ENCODE measurements at regions not wholly inside any gene's neighbourhood (a gene's known extent, or its start where the extent isn't known, plus 50 kb on each side); places are given as distances from the start of the nearest gene placed in this dataset.
A peak's percentile ranks its signal among the peaks of the same experiment; 100 is the strongest.

- intact Hi-C loops (cut with DNase I): no loop called here
- 27 to 36% methylated on average over 2 of the region's 2 CpGs for WGBS, 2 donors
- Histone ChIP-seq H3K9me3 (peaks cover 0 to 2% (median 0%) of the 10 kb centered on the region in 11 donors), H3K4me3 (no peak overlapping the region), H3K4me1 (no peaks in the 10 kb centered on the region), H3K27me3 (no peaks in the 10 kb centered on the region), H3K27ac (no peak overlapping the region), H3K36me3 (no peaks in the 10 kb centered on the region)
- no peak for DNase-seq
- TF ChIP-seq, protein P1, sequence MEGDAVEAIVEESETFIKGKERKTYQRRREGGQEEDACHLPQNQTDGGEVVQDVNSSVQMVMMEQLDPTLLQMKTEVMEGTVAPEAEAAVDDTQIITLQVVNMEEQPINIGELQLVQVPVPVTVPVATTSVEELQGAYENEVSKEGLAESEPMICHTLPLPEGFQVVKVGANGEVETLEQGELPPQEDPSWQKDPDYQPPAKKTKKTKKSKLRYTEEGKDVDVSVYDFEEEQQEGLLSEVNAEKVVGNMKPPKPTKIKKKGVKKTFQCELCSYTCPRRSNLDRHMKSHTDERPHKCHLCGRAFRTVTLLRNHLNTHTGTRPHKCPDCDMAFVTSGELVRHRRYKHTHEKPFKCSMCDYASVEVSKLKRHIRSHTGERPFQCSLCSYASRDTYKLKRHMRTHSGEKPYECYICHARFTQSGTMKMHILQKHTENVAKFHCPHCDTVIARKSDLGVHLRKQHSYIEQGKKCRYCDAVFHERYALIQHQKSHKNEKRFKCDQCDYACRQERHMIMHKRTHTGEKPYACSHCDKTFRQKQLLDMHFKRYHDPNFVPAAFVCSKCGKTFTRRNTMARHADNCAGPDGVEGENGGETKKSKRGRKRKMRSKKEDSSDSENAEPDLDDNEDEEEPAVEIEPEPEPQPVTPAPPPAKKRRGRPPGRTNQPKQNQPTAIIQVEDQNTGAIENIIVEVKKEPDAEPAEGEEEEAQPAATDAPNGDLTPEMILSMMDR (IDR thresholded peaks at IDR 0.05): no peak
- ATAC-seq: peak in 1 of 8 donors; percentile 37
These were observed 1288.3 kb downstream of the NSUN3 start for GRCh38 chr3:95351158-95351557.

DNA sequence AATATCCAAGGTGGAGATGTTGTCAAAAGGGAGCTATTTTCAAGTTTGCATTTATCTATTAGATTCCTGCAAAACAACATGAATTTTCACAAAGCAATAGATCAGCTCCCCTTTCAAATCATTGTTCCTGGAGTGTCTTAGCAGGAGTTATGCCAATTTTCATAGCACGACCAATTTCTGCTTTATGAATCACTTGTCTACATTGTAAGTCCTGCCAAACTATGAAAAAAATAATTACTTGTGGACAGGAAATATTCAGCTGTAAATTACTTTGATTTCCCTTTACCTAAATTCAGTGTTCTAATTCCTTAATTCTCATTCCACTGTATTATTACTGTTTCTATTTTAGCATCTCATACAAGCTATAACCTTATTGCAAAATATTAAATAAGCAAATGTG, 1289.6 kb downstream of the NSUN3 start:
- WGBS, 2 donors: 31 to 50% methylated on average over 1 of the region's 1 CpG
- DNase-seq: no peak

GRCh38 chr3:95354489-95354888, 1291.6 kb downstream of the NSUN3 start:
- Histone ChIP-seq H3K36me3 (no peaks in the 10 kb centered on the region), H3K4me1 (no peaks in the 10 kb centered on the region), H3K9me3 (peaks cover 0 to 2% (median 0%) of the 10 kb centered on the region in 11 donors), H3K27ac (no peak overlapping the region), H3K4me3 (no peak overlapping the region), H3K27me3 (no peaks in the 10 kb centered on the region)
- ATAC-seq (no peak), DNase-seq (no peak)
- TF ChIP-seq, protein P1 (IDR thresholded peaks at IDR 0.05): no peak
- WGBS, 2 donors: 59 to 67% methylated on average over 2 of the region's 2 CpGs
- intact Hi-C loops (cut with DNase I): no loop called here

More for the DNA sequence above, 1289.6 kb downstream of the NSUN3 start:
- Histone ChIP-seq H3K4me1 (no peaks in the 10 kb centered on the region), H3K4me3 (no peak overlapping the region), H3K9me3 (peaks cover 0 to 2% (median 0%) of the 10 kb centered on the region in 11 donors), H3K27ac (no peak overlapping the region), H3K27me3 (no peaks in the 10 kb centered on the region), H3K36me3 (no peaks in the 10 kb centered on the region)
- intact Hi-C loops (cut with DNase I): no loop called here
- TF ChIP-seq, protein P1 (IDR thresholded peaks at IDR 0.05): no peak
- no peak for ATAC-seq

DNA sequence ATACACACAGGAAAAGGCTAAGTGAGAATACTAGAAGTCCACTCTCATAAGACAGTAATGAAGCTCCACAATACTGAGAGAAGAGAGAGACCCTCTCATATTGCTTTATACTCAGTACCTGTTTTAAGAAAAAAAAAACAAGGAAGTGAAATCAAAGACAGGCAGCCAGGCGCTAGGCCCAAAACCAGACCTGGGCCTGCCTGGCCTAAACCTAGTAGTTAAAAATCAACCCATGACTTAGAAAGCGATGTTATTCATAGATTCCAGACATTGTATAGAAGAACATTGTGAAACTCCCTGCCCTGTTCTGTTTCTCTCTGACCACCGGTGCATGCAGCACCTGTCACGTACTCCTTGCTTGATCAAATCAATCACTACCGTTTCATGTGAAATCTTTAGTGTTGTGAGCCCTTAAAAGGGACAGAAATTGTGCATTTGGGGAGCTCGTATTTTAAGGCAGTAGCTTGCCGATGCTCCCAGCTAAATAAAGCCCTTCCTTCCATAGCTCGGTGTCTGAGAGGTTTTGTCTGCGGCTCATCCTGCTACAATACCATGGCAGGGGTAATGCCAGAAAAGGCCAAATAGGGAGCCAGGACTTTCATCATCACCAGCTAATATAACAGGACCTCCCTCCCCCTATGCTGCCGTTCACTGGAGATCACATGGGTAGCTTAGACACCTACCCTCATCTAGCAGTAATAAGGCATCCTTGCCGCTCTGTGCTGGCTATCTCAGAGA, 1294.1 kb downstream of the NSUN3 start:
- DNase-seq (no peak), ATAC-seq (no peak)
- no peaks in the 10 kb centered on the region for H3K36me3 ChIP-seq
- 91 to 92% methylated on average over 11 of the region's 11 CpGs for WGBS, 2 donors
- H3K27ac ChIP-seq: no peak overlapping the region
- intact Hi-C loops (cut with DNase I): no loop called here
- no peaks in the 10 kb centered on the region for H3K27me3 ChIP-seq
- H3K4me1 ChIP-seq: no peaks in the 10 kb centered on the region
- TF ChIP-seq, protein P1 (IDR thresholded peaks at IDR 0.05): no peak
- no peak overlapping the region for H3K4me3 ChIP-seq
- no peaks in the 10 kb centered on the region for H3K9me3 ChIP-seq

All from heart right ventricle (tissue), 16 donors.